ENCODE measurements at regions not wholly inside any gene's neighbourhood (a gene's known extent, or its start where the extent isn't known, plus 50 kb on each side); places are given as distances from the start of the nearest gene placed in this dataset.

DNA sequence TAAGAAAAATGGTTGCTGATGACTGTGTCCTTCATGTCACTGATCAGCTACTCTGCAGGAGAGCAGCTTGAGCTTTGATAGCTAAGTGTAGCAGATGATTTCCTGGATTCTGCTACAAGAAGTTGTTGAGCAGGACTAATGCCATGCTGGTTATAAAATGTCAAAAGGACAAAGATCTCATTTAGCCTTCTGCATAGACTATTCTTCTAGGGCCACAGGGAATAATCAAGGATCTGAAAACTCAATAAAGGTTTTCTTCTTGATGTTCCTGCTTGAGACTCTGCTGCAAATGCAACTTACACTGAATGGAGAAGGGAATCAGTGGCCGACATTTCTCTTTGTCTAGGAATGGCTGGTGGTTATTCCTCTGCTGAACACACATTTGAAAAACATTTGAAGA lies 360.3 kb upstream of the PTCHD4 start:
- Histone ChIP-seq H4K20me1 (ENCODE audit: control insufficient read depth, insufficient read depth, insufficient read length) (no peaks in the 10 kb centered on the region), H3K4me2 (ENCODE audit: insufficient read depth, insufficient read length, low read length) (no peak overlapping the region), H3K27me3 (ENCODE audit: insufficient read depth, low read length) (no peaks in the 10 kb centered on the region), H3K18ac (ENCODE audit: insufficient read length, low read depth, low read length) (no peak overlapping the region), H2BK12ac (ENCODE audit: insufficient read length, low read depth, low read length) (no peak overlapping the region), H3K79me2 (ENCODE audit: insufficient read depth, low read length) (no peaks in the 10 kb centered on the region), H4K8ac (replicated peaks; ENCODE audit: insufficient read length, low read depth, low read length) (no peak overlapping the region), H4K5ac (ENCODE audit: insufficient read length, low read depth, low read length) (no peak overlapping the region), H3K23me2 (ENCODE audit: insufficient read length, low read depth, low read length, poor library complexity, severe bottlenecking) (no peaks in the 10 kb centered on the region), H4K91ac (ENCODE audit: insufficient read length, low read depth, low read length) (no peak overlapping the region), H3K14ac (ENCODE audit: insufficient read depth, low read length) (no peak overlapping the region), H2BK20ac (ENCODE audit: low read depth, low read length, poor library complexity, severe bottlenecking) (no peak overlapping the region), H3K4me1 (ENCODE audit: insufficient read depth, low read length) (no peaks in the 10 kb centered on the region), H3K9me3 (ENCODE audit: control insufficient read depth, low read depth, low read length) (no peaks in the 10 kb centered on the region), H3K23ac (ENCODE audit: insufficient read length, low read depth, low read length) (no peak overlapping the region), H2BK15ac (ENCODE audit: low read depth, low read length) (no peak overlapping the region), H2AFZ (ENCODE audit: low read length) (no peak overlapping the region), H3K27ac (ENCODE audit: insufficient read length, low read depth, low read length) (no peak overlapping the region), H3T11ph (ENCODE audit: low read length) (no peak overlapping the region), H3K9ac (ENCODE audit: extremely low read depth, insufficient read length, low read length) (no peak overlapping the region), H3K79me1 (ENCODE audit: insufficient read depth, low read depth, low read length, poor library complexity, severe bottlenecking) (no peaks in the 10 kb centered on the region), H3K4ac (ENCODE audit: low read depth, low read length) (no peak overlapping the region), H2BK120ac (ENCODE audit: low read depth, low read length, poor library complexity, severe bottlenecking) (no peak overlapping the region), H2BK5ac (ENCODE audit: insufficient read length, low read length) (no peak overlapping the region), H3K56ac (ENCODE audit: insufficient read length, low read depth, low read length) (no peak overlapping the region), H2AK5ac (ENCODE audit: insufficient read length, low read length) (no peak overlapping the region)
- TF ChIP-seq, protein P1, sequence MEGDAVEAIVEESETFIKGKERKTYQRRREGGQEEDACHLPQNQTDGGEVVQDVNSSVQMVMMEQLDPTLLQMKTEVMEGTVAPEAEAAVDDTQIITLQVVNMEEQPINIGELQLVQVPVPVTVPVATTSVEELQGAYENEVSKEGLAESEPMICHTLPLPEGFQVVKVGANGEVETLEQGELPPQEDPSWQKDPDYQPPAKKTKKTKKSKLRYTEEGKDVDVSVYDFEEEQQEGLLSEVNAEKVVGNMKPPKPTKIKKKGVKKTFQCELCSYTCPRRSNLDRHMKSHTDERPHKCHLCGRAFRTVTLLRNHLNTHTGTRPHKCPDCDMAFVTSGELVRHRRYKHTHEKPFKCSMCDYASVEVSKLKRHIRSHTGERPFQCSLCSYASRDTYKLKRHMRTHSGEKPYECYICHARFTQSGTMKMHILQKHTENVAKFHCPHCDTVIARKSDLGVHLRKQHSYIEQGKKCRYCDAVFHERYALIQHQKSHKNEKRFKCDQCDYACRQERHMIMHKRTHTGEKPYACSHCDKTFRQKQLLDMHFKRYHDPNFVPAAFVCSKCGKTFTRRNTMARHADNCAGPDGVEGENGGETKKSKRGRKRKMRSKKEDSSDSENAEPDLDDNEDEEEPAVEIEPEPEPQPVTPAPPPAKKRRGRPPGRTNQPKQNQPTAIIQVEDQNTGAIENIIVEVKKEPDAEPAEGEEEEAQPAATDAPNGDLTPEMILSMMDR (conservative IDR thresholded peaks at IDR 0.05), result no peak
- WGBS (ENCODE audit: extremely low coverage, insufficient read length, low lambda C conversion rate), result no CpG with 5 or more reads among the region's 1 CpG
- DNase-seq, result no peak
- H3K27me3 Mint-ChIP-seq (ENCODE audit: low read depth), result peaks cover 1% of the 10 kb centered on the region; the same call in 1 of the 2 replicates
- no peak overlapping the region for H3K4me3 Mint-ChIP-seq
- no peaks in the 10 kb centered on the region for H3K36me3 Mint-ChIP-seq (ENCODE audit: insufficient read depth in 1 of 3, low read depth in 3 of 3)
- no peak overlapping the region for H3K27ac Mint-ChIP-seq
- H3K9me3 Mint-ChIP-seq, result no peaks in the 10 kb centered on the region; a peak in 1 of 5 replicates
- H3K4me1 Mint-ChIP-seq, result 0 out of 4 replicates have a peak, but pooled peaks cover 0 to under 1% of the 10 kb centered on the region in 2 experiments

Measured in H9 (cell line).